HFFc6 (cell line): ENCODE measurements at regions not wholly inside any gene's neighbourhood (a gene's known extent, or its start where the extent isn't known, plus 50 kb on each side); places are given as distances from the start of the nearest gene placed in this dataset.

Source experiments
- DNase-seq: peaks from one replicate; pipeline ENCODE4 v3.0.0-alpha.2; 2018
- H3K27ac Mint-ChIP-seq: 2 replicates; pipeline ENCODE4 v1.8.0; 2020; ENCODE audit warnings: mild to moderate bottlenecking, mixed read lengths
- H3K27me3 Mint-ChIP-seq: 2 replicates; pipeline ENCODE4 v1.8.0; 2021; ENCODE audit warnings: mild to moderate bottlenecking, moderate library complexity, mixed read lengths; ENCODE audit not compliant: insufficient read depth
- H3K36me3 Mint-ChIP-seq: 2 replicates; pipeline ENCODE4 v1.8.0; 2021; ENCODE audit warnings: low read depth, mixed read lengths
- H3K4me1 Mint-ChIP-seq: 2 replicates; pipeline ENCODE4 v1.8.0; 2020; ENCODE audit warnings: low read depth, mixed read lengths
- H3K4me3 Mint-ChIP-seq: 2 replicates; pipeline ENCODE4 v1.8.0; 2020; ENCODE audit warnings: mild to moderate bottlenecking, moderate library complexity, mixed read lengths
- H3K9me3 Mint-ChIP-seq: 2 replicates; pipeline ENCODE4 v1.8.0; 2020; ENCODE audit warnings: mild to moderate bottlenecking, mixed read lengths
- CTCF ChIP-seq: fragments of 200-600 bp; sonication (generic); IDR thresholded peaks from 2 replicates; pipeline ENCODE4 v1.5.0; 2021; ENCODE audit warnings: antibody characterized with exemption, mild to moderate bottlenecking

- H3K36me3 Mint-ChIP-seq = peaks cover 4% of the 10 kb centered on the region; the same call in 1 of the 2 replicates
Observed at GRCh38 chr6:96381246-96381645, 140.4 kb upstream of the UFL1 start.

GRCh38 chr6:96391776-96392360 is 129.7 kb upstream of the UFL1 start:
- no peaks in the 10 kb centered on the region for H3K36me3 Mint-ChIP-seq
- peaks cover 42% of the 10 kb centered on the region for H3K9me3 Mint-ChIP-seq
- no peak overlapping the region for H3K4me3 Mint-ChIP-seq
- no peak for DNase-seq
- no peak for TF ChIP-seq CTCF
- no peak overlapping the region for H3K27ac Mint-ChIP-seq
- no peaks in the 10 kb centered on the region for H3K4me1 Mint-ChIP-seq
- H3K27me3 Mint-ChIP-seq = no peaks in the 10 kb centered on the region

More at GRCh38 chr6:96381246-96381645, 140.4 kb upstream of the UFL1 start:
- no peak overlapping the region for H3K27ac Mint-ChIP-seq
- peaks cover 26% of the 10 kb centered on the region for H3K9me3 Mint-ChIP-seq
- no peaks in the 10 kb centered on the region for H3K4me1 Mint-ChIP-seq
- TF ChIP-seq CTCF = no peak
- H3K27me3 Mint-ChIP-seq = no peaks in the 10 kb centered on the region
- no peak overlapping the region for H3K4me3 Mint-ChIP-seq
- no peak for DNase-seq

- H3K27ac Mint-ChIP-seq = no peak overlapping the region
- DNase-seq = no peak
- H3K4me1 Mint-ChIP-seq = no peaks in the 10 kb centered on the region
- H3K9me3 Mint-ChIP-seq = peaks cover 48% of the 10 kb centered on the region
- no peaks in the 10 kb centered on the region for H3K36me3 Mint-ChIP-seq
- no peak for TF ChIP-seq CTCF
- H3K27me3 Mint-ChIP-seq = no peaks in the 10 kb centered on the region
- no peak overlapping the region for H3K4me3 Mint-ChIP-seq
Observed at GRCh38 chr6:96394727-96395126, 126.9 kb upstream of the UFL1 start.

GRCh38 chr6:96410467-96410866 is 111.1 kb upstream of the UFL1 start:
- Mint-ChIP-seq H3K4me3 (no peak overlapping the region), H3K27ac (no peak overlapping the region), H3K9me3 (peaks cover 42% of the 10 kb centered on the region), H3K36me3 (no peaks in the 10 kb centered on the region), H3K4me1 (no peaks in the 10 kb centered on the region), H3K27me3 (no peaks in the 10 kb centered on the region)
- DNase-seq = no peak
- no peak for TF ChIP-seq CTCF

- no peak for TF ChIP-seq CTCF
- Mint-ChIP-seq H3K9me3 (peaks cover 24% of the 10 kb centered on the region), H3K27ac (no peak overlapping the region), H3K27me3 (no peaks in the 10 kb centered on the region; the same call in 1 of the 2 replicates), H3K36me3 (0 out of 2 replicates have a peak, but pooled peaks cover 6% of the 10 kb centered on the region), H3K4me3 (no peak overlapping the region), H3K4me1 (no peaks in the 10 kb centered on the region)
- DNase-seq = no peak
Observed at GRCh38 chr6:96420294-96420693, 101.3 kb upstream of the UFL1 start.
